HG03095 (cell line): ENCODE measurements at regions not wholly inside any gene's neighbourhood (a gene's known extent, or its start where the extent isn't known, plus 50 kb on each side); places are given as distances from the start of the nearest gene placed in this dataset.

Experiments used
- ATAC-seq: cut with Tn5 transposase; IDR thresholded peaks from one replicate; pipeline ENCODE4 v1.9.1; 2021; ENCODE audit warnings: moderate library complexity; ENCODE audit not compliant: unreplicated experiment

DNA sequence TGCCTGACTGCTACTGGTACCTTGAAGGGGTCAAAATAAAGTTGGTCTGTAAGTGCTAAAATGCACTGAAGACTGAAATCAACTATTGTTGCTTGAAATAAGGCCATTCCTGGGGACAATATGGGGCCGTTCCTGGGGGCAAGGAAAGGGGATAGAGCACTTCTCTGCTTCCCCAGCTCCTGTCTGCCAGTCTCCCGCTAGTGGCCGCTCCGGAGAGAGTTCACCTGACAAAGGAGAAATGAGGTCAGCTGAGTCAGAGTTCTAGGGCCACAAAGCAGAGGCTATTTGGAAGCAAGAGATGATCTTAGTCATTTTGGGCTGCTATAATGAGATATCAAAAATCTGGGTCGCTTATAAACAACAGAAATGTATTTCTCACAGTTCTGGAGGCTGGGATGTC, 345.9 kb downstream of the TSN start:
- ATAC-seq = no peak

DNA sequence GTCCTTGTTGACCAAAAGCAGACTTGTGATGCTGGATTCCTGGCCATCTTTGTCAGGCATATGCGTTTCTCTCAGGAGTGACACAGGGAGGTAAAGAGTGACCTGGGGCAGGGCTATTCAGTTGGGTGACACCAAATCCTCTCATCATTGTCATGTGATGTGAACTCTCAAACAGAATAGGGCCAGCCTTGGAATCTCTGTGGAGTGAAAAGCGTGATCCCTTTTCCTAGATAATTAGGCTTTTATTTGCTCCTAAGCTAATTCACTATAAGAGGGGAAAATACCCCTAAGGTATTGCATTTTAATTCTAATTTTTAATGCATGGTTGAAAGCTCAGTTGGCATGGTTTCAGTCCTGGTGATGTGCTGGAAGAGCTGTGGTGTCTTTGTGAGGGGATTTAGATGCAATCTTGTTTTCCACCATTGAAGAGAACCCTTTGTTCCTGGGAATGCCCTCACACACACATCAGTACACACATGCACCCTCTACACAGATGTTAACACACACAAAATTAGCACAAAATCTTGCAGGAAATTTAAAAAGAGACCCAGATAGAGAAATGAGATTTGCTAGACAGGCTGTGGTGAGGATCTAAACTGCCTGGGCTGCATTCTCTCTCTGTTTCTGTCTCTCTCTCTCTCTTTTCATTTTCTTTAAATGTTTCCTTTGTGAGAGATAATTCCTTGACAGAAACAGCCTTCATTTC, 349.9 kb downstream of the TSN start:
- ATAC-seq = no peak

DNA sequence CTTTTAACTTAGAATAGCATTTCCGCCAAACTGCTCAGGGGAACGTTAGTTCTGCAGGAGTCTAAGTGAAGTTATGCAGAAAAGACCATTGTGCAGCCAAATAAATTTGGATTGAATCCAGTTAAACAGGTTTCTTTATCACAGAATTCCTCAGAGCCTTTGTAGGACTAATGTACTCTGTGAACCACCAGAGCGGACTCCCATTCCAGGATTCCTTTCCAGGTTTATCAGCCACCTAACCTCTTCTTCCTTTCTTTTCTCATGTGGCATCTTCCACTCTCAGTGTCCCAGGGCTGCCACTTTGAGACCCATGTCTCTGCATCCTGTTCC, 350.4 kb downstream of the TSN start:
- no peak for ATAC-seq

DNA sequence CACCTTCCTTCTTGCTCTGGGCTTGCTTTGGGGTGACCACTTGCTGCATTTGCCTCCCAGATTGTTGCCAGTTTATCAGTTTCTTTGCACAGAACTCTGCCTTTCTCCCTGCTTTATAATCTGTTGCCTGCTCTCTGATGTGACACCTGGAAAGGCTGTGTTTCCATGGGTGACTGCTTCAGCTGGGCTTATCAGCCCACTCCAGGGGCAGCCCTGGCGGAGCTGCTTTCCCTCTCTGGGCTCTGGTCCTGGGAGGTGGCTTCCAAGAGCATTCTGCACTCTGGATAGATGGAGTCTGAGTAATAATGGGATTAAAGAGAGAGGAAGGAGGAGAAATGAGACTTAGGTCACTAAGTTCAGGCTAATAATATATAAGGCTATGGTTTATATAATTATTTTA, 352.7 kb downstream of the TSN start:
- no peak for ATAC-seq

DNA sequence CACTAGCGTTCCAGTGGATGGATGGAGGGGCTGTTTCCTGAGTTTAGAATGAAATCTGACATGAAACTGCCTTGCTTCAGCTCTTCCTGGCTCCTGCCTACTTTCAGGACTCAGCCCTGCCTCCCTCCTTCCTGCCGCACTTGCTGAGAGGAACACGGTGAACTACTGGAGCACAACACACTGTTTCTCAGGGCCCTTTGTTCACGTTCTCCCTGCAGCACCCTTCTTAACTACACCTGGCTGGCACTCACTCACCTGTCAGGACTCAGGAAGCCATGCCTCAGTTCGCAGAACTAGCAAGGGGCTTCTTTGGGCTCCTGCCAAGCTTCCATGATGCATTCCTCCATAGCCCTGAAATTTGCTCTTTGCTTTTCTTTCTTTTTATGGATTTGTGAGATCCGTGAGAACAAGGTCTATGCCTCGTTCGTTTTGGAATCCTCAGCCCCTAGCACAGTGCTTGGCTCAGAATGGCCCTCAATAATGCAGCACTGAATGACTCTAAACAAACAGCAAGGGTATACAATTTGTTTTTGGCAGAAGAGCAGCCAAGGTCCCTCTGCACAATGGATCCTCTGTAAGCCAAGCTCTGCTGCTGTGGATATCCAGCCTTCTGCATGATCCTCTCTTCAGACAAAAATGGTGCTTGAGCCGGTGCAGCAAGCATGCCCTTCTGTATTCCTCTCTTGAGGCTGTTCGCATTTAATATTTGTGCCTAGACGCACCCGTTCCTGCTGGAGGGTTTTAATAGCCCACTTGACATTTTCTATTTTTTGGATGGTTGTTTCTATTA, 357.0 kb downstream of the TSN start:
- no peak for ATAC-seq

DNA sequence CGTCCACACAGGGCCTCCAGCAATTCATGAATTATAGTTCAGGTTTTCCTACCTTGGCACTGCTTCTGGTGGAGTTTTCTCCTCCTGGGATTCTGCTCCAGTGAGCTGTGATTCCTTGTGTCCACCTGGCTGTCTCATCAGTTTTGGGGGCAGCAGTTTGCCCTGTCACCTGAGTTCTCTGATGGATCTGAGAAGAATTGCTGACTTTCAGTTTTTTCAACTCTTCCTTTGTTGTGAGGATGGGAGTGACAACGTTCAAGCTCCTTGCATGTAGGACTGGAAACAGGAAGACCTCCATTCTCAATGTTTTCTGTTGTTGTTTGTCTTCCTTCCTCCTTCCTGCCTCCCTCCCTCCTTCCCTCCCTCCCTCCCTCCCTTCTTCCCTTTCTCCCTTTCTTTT, 359.0 kb downstream of the TSN start:
- no peak for ATAC-seq

DNA sequence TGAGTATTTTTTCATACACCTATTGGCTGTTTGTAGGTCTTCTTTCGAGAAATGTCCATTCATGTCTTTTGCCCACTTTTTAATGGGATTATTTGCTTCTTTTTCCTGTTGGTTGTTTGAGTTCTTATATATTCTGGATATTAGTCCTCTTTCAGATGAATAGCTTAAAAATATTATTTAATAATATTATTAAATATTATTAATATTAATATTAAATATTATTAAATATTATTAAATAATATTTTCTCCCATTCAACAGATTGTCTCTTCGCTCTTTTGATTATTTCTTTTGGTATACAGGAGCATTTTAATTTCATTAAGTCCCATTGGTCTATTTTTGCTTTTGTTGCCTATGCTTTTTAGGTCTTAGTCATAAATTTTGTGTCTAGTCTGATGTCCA, 361.9 kb downstream of the TSN start:
- ATAC-seq = no peak

DNA sequence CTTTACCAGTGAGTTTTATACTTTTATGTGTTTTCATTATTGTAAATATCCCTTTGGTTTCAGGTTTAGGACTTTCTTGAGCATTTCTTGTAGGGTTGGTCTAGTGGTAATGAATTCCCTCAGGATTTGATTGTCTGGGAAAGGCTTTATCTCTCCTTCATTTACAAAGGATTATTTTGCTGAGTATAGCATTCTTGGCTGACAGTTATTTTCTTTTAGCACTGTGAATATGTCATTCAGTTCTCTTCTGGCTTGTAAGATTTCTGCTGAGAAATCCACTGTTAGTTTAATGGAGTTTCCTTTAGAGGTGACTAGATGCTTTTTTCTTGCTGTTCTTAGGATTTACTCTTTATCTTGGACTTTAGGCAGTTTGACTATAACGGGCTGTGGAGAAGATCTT, 373.9 kb downstream of the TSN start:
- ATAC-seq = no peak

DNA sequence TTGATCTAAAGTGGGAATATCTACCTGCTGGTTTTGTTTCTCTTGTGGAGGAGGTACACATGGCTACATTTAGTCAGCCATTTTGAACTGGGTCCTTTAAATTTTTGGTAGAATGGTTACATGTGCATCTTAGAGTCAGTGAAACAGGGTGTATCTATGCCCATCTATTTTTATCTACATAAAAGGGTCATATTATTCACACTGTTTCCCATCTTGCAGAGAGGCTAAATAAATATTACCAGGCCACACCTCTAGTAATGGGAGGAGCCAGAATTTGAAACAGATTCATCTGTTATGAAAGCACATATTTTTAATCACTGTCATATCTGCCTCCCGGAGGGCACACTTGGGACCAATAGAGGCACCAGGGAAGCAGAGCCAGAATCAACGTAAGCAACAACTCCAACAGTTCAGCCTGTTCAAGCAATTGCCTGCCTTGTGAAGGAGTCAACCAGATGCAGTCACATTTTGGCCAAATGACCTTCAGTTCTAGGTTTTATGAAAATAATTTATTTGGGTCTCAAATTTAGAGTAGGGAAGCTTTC, 376.8 kb downstream of the TSN start:
- ATAC-seq = no peak

DNA sequence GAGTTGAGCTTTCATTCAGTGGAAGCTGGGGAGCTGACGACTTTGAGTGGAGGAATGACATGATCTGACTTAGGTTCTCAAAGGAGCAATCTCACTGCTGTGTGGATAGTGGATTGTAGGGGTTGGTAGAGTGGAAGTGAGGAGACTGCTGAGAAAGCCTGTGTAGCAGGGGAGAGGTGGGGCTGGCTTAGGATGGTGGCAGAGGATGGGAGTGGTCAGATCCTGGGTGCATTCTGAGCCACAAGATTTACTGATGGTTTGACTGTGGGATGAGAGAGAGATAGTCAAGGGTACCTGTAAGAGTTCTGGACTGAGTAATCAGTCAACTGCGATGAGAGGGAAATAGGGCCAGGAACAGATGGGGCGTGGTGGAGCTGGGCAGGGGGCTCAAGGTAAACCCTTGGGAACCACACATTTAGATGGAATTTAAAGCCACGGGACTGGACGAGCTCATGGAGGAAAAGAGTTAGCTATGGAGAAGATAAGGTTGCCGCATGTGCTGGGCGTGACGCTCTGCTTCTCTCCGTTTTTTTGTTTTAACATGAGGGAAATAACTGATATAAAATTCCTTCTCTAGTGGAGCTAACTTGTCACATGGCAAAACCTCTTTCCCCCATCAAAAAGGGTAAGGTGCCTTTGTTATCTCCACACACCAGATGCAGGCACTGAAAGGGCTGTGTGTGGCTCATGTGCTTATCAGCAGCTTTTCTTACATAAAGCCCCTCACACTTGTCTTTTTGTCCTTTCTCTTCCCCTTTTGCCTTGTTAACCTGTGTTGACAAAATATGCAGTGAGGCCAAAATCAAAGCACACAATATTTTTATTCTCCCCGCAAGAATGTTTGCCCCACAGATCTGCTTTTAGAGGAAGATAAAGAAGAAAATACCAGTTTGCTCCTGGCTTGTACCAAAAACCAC, 379.8 kb downstream of the TSN start:
- no peak for ATAC-seq

DNA sequence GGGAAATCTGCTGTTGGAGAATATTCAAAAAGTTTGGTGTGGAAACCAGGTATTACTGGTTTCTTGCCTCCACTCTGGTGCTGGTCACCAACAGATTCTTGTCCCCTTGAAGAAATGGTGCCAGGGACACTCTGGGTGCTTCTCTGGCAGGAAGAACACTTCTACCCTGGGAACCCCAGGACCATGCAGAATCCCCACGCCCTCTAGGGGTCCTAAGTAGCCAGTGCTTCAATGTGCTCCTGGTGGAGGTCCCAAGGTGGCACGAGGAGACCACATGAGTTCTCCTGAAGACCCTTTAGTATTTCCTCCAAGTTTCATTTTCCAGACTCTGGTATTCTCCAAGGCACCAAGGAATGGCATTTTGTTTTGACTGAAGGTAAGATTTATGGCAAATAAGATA, 380.6 kb downstream of the TSN start:
- ATAC-seq = peak; percentile 70

DNA sequence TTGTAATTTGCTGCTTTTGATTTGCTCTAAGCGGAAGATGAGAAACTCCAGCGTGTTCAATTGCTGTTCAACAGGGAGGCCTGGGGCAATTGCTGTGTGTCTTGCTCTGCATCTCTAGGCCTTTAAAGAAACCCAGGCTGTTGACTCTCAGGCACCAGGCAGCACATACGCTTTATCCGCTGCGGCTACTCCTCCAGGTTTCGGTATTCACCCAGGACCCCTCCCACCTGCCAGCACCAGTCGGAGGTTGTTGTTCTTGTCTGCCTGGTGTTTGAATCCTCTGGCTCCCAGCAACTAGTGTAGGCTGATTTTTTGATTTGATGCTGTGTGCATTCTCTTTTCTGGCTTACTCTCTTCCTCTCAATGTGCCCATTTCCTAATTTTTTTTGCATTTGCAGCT, 383.1 kb downstream of the TSN start:
- ATAC-seq = no peak

DNA sequence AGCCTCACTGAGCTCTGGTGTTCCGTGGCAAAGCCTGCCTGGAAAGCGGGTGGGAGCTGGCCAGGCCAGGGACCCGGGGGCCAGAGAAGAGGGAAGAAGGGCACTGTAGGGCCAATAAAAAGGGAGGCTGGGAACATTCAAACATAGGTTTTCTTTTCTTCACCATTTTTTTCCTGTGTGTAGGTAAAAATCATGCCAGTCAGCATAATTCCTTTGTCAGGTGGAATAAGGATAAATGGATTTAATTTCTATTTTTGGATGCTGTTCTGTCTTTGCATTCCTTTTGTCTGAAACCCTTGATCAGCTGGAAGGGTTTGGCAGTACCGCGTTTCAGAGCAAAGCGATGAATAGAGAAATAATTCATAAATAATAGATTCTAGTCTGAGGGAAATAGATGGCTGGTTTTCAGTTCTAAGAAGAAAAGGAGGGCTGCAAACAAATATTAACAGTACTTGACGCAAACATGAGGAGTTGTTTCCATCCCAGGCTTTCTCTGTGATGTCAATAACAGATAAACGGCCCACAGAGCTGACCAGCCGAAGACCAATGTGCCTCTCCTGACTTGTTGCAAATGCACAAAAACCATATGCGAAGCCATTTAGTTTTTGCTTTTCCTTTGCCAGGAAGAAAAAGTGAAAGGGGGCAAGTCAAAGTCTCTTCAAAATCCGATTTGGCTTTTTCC, 384.4 kb downstream of the TSN start:
- ATAC-seq = no peak

DNA sequence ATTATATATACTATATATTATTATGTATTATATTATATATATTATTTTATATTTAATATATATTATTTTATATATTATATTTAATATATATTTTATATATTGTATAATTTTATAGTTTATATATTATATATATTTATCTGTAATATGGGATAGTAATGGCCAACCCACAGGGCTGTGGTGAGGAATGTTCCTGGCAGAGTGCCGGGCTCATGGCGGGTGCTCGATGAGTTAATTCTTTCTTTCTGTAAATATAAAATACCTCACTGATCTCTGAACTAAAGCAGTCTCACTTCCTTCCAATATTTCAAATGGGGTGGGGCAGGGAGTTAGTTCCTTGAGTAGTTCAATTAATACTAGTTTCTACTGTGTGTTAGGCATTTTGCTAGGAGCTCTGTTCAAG, 389.4 kb downstream of the TSN start:
- no peak for ATAC-seq

DNA sequence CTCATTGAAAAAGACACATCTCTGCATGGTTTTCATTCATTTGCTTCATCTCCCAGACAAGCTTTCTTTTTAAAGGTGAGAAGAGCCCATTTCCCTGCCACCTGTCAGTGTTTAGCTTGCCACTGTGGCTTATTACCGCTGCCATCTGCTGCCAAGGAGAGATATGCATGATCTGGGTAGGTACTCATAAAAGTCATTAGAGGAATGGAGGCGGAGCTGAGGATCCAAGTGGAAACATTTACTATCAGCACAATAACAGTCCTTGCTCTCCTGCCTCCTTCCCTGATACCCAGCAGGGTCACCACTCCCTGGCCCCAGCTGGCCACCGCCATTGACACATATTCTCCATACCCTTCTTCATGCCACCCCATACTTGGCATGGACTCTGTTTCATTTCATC, 390.4 kb downstream of the TSN start:
- ATAC-seq = no peak

DNA sequence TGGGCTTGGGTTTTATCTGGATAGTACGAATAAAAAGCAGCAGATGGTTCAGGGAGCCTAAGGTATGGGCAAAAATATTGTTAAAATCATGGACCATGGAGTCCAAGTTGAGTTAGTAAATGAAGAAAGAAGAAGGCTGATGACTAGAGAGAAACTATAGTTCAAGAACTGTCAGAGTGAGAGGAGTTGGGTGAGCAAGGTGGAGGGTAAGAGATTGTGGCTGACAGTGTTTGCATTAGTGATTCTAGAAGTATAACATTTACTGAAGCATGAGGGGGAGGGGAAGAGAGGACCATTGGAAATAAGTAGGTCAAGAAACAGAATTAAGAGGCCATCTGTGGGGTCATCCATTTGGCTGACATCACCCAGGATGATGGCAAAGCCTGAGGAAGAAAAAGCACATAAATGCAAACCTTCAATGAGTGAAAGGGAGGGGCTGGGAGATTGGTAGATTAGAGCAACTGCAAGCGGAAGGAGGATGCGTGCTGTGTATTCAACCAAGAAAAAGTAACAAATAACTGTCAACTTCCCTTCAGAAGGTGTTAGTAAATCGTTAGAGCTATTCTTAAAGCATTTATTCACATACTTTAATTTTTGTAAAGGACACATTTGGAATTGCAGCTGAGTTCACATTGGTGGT, 392.8 kb downstream of the TSN start:
- no peak for ATAC-seq

DNA sequence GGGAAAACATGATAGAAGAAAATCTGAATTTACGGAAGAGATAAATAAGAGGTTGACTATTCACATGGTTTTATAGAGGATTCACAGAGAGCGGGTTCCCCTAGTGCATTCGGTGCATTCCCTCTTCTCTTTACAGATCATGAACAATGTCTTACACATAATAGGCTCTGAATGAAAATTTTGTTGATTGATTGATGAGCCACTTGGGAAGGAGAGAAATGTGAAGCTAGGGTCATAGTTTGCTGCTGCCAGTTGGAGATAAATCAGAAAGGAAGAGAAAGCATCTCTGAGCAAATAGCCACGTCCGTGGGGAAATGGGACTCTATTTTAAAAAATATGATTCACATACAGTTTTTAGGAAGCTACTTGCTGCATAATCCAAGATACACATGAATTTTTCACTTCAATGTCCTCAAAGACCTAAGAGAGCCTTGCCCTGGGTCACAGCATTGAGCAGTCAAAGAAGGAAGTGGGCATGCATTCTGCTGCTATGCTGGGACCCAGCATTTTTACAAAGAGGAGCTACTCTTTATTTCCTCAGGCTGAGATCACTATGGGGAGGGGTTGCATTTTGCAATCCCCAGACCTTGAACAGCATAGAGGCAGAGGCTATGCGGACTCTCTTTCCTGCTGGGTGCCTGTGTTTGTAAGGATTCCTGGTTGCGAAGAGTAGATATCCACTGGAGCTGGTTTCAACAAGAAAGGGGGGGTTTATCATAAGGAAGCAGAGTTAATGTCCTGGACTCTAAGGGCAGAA, 395.3 kb downstream of the TSN start:
- no peak for ATAC-seq

DNA sequence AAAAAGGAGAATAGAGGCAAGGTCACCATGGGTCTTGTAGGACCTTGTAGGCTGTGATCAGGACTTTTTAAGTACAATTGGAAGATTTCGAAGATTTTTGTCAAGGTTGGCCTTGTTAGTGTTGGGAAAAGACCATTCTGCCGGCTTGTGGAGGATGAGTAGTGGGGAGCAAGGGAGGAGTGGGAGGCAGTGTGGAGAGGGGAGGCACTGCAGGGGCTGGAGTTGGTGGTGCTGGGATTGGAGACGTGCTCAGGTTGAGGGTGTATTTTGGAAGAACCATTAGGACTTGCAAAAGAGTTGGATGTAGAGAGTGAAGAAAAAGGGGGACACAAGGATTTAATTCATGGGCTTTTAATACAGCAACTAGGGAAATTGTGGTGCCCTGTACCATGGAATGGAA, 397.1 kb downstream of the TSN start:
- ATAC-seq = no peak

DNA sequence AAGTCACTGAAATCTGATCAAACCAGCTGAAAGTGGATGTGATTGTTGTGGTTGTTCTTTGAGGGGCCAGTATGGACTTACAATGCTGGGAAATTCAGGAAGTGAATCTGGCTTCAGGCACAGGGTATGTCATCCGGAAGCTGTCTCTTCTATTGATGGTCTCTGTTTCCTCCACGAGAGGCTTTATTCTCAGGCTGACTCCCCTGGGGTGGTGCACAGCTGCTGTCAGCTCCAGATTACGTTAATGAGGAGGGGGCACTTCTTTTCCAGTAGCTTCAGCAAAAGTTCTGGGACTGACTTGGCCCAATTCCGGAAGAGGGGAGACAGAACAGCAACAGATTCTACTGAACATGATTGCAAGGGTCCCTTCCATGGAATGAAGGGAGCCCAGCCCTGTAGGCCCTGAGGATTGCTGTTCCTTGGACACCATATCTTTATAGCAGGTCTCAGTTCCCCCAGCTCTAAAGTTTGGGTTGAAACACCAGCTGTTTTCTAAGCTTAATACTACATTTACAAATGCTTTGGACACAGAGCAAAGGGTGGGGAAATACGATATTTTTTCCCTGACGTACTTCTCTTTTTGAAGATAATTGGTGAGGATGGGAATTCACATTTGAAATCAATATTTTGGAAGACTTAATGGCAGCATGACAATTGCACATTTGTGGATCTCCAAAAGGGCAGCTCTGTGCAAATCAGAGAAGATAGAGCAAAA, 400.9 kb downstream of the TSN start:
- ATAC-seq = no peak
